HS-5 (cell line): ENCODE measurements at regions not wholly inside any gene's neighbourhood (a gene's known extent, or its start where the extent isn't known, plus 50 kb on each side); places are given as distances from the start of the nearest gene placed in this dataset.
A peak's percentile ranks its signal among the peaks of the same experiment; 100 is the strongest.

Experiments used
- DNase-seq: peaks from one replicate; pipeline ENCODE4 v3.0.0-alpha.2; 2012; ENCODE audit warnings: low read depth

GRCh38 chr10:62453274-62453673 is 79.1 kb downstream of the ZNF365 start:
- DNase-seq: no peak

- no peak for DNase-seq
Observed at GRCh38 chr10:62454687-62455397, 80.7 kb downstream of the ZNF365 start.

GRCh38 chr10:62456611-62457101 is 82.5 kb downstream of the ZNF365 start:
- no peak for DNase-seq

GRCh38 chr10:62457196-62457595 is 83.0 kb downstream of the ZNF365 start:
- no peak for DNase-seq

- no peak for DNase-seq
Observed at GRCh38 chr10:62457598-62457997, 83.4 kb downstream of the ZNF365 start.

- DNase-seq: peak; percentile 53
Observed at GRCh38 chr10:62459072-62459471, 84.9 kb downstream of the ZNF365 start.

- no peak for DNase-seq
Observed at GRCh38 chr10:62459500-62459899, 85.3 kb downstream of the ZNF365 start.

- DNase-seq: no peak
Observed at GRCh38 chr10:62460393-62460792, 86.2 kb downstream of the ZNF365 start.

- no peak for DNase-seq
Observed at GRCh38 chr10:62461120-62461519, 87.0 kb downstream of the ZNF365 start.

- DNase-seq: no peak
Observed at GRCh38 chr10:62462461-62462860, 88.3 kb downstream of the ZNF365 start.

- DNase-seq: no peak
Observed at GRCh38 chr10:62463364-62463763, 89.2 kb downstream of the ZNF365 start.

GRCh38 chr10:62464308-62464707 is 90.1 kb downstream of the ZNF365 start:
- DNase-seq: no peak

GRCh38 chr10:62466590-62466989 is 92.4 kb downstream of the ZNF365 start:
- DNase-seq: no peak

- no peak for DNase-seq
Observed at GRCh38 chr10:62467527-62467926, 93.4 kb downstream of the ZNF365 start.

- DNase-seq: no peak
Observed at GRCh38 chr10:62471711-62472110, 97.5 kb downstream of the ZNF365 start.

GRCh38 chr10:62473241-62473640 is 99.1 kb downstream of the ZNF365 start:
- DNase-seq: no peak

GRCh38 chr10:62475551-62475950 is 101.4 kb downstream of the ZNF365 start:
- DNase-seq: no peak

- DNase-seq: no peak
Observed at GRCh38 chr10:62479523-62479922, 105.4 kb downstream of the ZNF365 start.

GRCh38 chr10:62480196-62480595 is 106.0 kb downstream of the ZNF365 start:
- DNase-seq: no peak

- no peak for DNase-seq
Observed at GRCh38 chr10:62482581-62482980, 108.4 kb downstream of the ZNF365 start.

GRCh38 chr10:62491597-62491996 is 117.4 kb downstream of the ZNF365 start:
- no peak for DNase-seq

- peak; percentile 4 for DNase-seq
Observed at GRCh38 chr10:62492012-62492869, 118.1 kb downstream of the ZNF365 start.

GRCh38 chr10:62492870-62493180 is 118.7 kb downstream of the ZNF365 start:
- DNase-seq: no peak
